LHCN-M2 (cell line): ENCODE measurements at regions not wholly inside any gene's neighbourhood (a gene's known extent, or its start where the extent isn't known, plus 50 kb on each side); places are given as distances from the start of the nearest gene placed in this dataset.
A peak's percentile ranks its signal among the peaks of the same experiment; 100 is the strongest.

ENCODE experiments used
- DNase-seq: peaks from one replicate; pipeline ENCODE4 v3.0.0-alpha.2; 2012; ENCODE audit warnings: low read depth

GRCh38 chr6:145445674-145446073 lies 289.6 kb downstream of the EPM2A start:
- no peak for DNase-seq

DNA sequence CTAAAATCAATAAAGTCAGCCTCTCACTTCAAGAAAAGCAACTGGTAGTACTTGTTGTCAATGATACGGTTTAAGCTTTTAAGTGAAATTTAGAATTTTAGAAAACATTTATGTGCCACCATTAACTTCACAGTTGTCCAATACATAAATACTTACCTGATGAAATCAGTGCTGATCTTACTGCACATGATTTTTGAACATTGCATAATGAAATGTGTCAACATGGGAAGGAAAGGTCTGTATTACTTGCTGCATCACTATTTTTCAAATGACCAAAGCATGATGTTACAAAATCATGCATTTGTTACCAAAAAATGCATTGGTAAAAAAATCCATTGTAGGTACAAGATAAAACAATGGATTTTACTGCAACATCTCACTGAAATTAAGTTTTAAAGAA lies 284.3 kb downstream of the EPM2A start:
- DNase-seq, result no peak

DNA sequence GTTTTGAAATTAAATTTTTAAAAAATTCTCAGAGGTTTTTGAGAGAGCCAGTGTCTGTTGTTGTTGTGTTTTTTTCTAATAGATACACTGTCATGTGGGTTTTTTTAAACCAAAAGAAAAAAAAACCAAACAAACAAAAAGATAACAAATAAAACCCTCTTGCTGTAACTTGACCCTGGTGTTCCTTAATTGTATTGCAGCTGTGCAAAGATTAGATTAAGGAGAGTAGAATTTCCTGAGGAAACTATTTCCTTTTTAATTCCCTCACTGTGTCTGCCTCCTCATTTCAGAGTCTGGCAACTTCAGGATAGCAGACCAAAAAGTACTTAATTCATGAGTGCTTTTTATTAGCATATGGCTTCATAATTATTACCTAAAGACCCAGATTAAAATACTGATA lies 281.9 kb downstream of the EPM2A start:
- peak; percentile 4 for DNase-seq

- no peak for DNase-seq
Measured at GRCh38 chr6:145454006-145454405, 281.3 kb downstream of the EPM2A start.

DNA sequence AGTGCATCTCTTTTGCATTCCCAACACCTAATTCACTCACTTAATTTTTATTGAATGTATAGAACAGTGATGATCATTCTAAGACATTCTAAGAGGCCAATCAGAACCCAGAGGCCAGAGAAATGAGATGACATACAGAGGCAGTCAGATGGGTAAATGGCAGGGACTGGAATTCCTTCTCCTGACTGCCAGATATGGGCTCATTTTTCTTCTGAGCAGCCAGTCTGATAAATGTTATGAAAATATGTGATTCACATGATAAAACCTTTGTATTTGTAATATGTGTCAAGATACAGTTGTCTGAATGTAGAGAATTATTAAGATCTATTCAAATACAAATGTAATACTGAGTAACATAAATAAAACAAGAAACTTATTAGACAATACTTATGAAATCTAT lies 277.8 kb downstream of the EPM2A start:
- no peak for DNase-seq

DNA sequence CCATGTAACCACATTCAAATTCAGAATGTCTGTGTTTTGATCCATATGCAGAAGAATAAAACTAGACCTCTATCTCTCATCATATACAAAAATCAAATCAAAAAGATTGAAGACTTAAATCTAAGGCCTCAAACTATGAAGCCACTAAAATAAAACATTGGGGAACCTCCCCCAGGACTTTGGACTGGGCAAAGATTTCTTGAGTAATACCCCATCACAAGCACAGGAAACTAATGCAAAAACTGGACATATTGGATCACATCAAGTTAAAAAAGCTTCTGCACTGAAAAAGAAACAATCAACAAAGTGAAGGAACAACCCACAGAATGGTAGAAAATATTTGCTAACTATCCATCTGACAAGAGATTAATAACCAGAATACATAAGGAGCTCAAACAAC lies 266.8 kb downstream of the EPM2A start:
- DNase-seq, result no peak

GRCh38 chr6:145469021-145469420 lies 266.3 kb downstream of the EPM2A start:
- DNase-seq, result peak; percentile 1

GRCh38 chr6:145475794-145476396 lies 259.4 kb downstream of the EPM2A start:
- DNase-seq, result no peak

DNA sequence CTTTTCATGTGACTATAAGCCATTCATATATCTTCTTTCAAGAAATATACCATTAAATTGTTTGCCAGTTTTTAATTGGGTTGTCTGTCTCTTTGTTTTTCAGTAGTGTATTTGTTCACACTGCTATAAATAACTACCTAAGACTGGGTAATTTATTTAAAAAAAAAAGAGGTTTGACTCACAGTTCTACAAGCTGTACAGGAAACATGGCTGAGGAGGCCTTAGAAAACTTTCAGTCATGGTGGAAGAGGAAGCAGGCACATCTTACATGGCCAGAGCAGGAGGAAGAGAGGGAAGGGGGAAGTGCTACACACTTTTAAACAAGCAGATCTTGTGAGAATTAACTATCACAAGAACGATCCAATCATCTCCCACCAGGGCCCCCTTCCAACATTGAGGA lies 255.3 kb downstream of the EPM2A start:
- no peak for DNase-seq

- no peak for DNase-seq
Measured at GRCh38 chr6:145483191-145483996, 251.9 kb downstream of the EPM2A start.

GRCh38 chr6:145485288-145485687 lies 250.0 kb downstream of the EPM2A start:
- no peak for DNase-seq

- no peak for DNase-seq
Measured at GRCh38 chr6:145486306-145486705, 249.0 kb downstream of the EPM2A start.

- no peak for DNase-seq
Measured at GRCh38 chr6:145489583-145489982, 245.7 kb downstream of the EPM2A start.

GRCh38 chr6:145490068-145490467 lies 245.3 kb downstream of the EPM2A start:
- DNase-seq, result no peak

DNA sequence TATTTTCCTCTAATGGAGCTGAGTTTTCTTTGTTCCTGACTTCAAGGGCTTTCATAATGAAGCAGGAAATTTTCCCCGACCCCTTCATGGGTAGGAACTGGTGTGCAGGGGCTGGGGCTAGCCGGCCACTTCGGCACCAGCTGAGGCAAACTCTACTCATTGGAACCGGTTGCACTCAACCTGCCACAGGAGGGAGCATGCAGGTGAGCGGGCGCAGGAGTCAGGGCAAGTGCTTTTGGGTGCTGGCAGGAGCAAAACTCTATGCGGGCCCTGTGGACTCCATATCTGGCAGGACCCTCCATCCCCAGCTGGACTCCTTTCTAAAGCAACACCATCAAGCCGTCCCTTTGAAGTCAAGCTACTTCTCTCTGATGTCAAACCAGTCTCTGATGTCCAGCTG lies 244.2 kb downstream of the EPM2A start:
- no peak for DNase-seq

GRCh38 chr6:145497006-145497405 lies 238.3 kb downstream of the EPM2A start:
- DNase-seq, result peak; percentile 28

DNA sequence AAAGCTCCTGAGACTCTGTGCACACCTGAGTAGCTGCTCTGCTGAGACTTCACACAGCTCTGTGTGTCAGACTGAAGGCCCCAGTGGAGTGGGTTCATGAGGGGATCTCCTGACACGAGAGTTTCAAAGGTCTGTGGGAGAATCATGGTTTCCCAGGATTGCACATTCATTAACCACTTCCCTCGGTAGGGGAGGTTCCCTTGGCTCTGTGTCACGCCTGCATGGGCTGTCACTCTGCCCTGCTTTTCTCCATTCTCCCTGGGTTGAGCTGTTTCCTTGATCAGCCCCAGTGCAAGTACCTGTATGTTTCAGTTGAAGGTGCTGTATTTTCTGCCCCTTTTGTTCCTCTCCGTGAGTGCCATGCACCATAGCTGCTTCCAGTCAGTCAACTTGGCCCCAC lies 236.9 kb downstream of the EPM2A start:
- DNase-seq, result no peak

GRCh38 chr6:145502416-145502815 lies 232.9 kb downstream of the EPM2A start:
- DNase-seq, result no peak

DNA sequence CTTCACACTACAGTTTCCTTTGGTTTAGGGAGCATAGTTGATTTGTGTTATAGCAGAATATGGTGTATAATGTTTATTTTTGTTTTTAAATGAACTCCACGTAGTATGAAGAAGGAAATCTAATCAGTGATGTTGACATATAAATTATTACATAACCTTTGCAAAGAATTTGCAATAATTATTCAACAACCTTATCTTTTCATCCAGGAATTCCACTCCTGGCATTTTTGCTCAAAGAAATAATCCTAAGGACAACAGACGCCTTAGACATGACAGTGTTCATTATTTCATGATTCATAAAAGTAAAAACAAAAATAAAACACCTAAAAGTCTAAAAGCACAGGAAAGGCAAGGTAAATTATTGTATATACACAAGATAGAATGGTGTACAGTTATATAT lies 229.2 kb downstream of the EPM2A start:
- DNase-seq, result no peak

DNA sequence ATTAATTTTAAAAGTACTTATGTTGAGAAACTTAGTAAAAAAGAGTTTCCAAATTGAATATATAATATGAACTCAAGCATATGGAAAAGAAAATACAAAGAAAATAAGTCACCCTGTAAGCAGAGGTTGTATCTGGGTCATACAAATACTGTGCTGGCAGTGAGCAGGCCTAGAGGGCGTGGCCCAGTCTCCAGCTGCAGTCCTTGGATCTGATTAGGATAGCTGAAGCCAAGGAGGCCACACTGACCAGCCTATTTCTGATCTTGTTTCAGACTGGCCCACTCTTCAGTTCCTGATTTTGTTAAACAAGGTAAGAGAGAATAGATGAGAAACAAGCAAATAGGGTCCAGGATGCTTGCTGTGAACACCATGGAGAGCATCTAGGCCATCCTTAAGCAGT lies 228.8 kb downstream of the EPM2A start:
- DNase-seq, result no peak

DNA sequence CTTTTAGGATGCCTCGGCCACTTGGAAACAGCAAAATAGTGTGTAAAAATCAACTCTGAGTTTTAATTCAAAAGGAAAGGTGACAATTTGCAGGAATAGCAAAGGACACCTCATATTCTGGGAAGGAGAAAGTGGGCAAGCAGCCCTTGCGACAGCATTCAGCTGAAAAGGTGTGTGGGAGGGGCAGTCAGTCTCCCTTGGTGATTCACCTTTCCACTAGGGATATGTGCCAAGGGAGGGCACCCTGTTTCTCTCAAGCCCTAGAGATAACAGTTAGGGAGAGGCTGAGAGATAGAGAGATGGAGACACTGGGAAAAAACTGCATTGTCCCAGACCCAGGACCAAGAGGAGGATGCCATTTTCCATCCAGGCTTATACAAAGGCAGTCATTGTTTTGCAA lies 228.1 kb downstream of the EPM2A start:
- DNase-seq, result no peak

- no peak for DNase-seq
Measured at GRCh38 chr6:145508107-145508506, 227.2 kb downstream of the EPM2A start.

- no peak for DNase-seq
Measured at GRCh38 chr6:145517492-145517891, 217.8 kb downstream of the EPM2A start.

- DNase-seq, result no peak
Measured at GRCh38 chr6:145525038-145525437, 210.3 kb downstream of the EPM2A start.
